MM.1S (cell line): ENCODE measurements at regions not wholly inside any gene's neighbourhood (a gene's known extent, or its start where the extent isn't known, plus 50 kb on each side); places are given as distances from the start of the nearest gene placed in this dataset.

Experiments used
- EZH2 ChIP-seq: fragments of 300-600 bp; sonication (generic); optimal IDR thresholded peaks from 2 replicates; pipeline ENCODE3; 2017; ENCODE audit warnings: low read depth, mild to moderate bottlenecking, antibody characterized with exemption, low read length, mixed read lengths
- EZH2phosphoT487 ChIP-seq: fragments of 300-600 bp; sonication (generic); IDR thresholded peaks from 2 replicates; pipeline ENCODE4 v1.6.1; 2018; ENCODE audit warnings: antibody characterized with exemption, low read length
- TF ChIP-seq, protein P1 (sequence below): fragments of 300-600 bp; sonication (generic); IDR thresholded peaks from 2 replicates; pipeline ENCODE4 v1.5.1; 2016; ENCODE audit warnings: antibody characterized with exemption, low read length, mixed read lengths

DNA sequence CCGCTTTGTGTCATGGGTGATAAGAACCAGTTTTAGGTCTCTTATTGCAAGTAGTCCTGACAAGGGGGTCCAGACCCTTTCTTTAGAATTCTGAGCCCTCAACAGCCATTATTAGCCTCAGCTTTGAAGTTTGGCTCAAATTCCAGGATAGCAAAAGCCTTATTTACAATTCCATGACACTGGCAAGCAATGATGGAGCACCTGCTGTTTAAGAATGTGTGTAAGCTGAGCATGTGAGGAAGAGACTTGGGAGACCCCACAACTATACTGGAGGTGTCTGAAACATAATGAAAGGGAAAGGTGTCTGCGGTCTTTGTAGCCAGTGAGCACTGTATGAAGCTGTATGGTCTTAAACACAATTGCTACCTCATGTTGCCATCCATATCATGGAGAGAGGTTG lies 119.8 kb downstream of the TBX5 start:
- TF ChIP-seq, protein P1, sequence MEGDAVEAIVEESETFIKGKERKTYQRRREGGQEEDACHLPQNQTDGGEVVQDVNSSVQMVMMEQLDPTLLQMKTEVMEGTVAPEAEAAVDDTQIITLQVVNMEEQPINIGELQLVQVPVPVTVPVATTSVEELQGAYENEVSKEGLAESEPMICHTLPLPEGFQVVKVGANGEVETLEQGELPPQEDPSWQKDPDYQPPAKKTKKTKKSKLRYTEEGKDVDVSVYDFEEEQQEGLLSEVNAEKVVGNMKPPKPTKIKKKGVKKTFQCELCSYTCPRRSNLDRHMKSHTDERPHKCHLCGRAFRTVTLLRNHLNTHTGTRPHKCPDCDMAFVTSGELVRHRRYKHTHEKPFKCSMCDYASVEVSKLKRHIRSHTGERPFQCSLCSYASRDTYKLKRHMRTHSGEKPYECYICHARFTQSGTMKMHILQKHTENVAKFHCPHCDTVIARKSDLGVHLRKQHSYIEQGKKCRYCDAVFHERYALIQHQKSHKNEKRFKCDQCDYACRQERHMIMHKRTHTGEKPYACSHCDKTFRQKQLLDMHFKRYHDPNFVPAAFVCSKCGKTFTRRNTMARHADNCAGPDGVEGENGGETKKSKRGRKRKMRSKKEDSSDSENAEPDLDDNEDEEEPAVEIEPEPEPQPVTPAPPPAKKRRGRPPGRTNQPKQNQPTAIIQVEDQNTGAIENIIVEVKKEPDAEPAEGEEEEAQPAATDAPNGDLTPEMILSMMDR = no peak
- TF ChIP-seq EZH2 = no peak
- no peak for TF ChIP-seq EZH2phosphoT487
